ENCODE measurements at regions not wholly inside any gene's neighbourhood (a gene's known extent, or its start where the extent isn't known, plus 50 kb on each side); places are given as distances from the start of the nearest gene placed in this dataset.

GRCh38 chr5:124287813-124288212 lies 458.6 kb downstream of the ZNF608 start:
- Histone ChIP-seq H3K79me2 (ENCODE audit: insufficient read depth, low read length) (no peaks in the 10 kb centered on the region), H3K27ac (ENCODE audit: low read depth, low read length) (no peak overlapping the region), H3K9me3 (ENCODE audit: low read depth, low read length) (no peaks in the 10 kb centered on the region), H3K4me2 (ENCODE audit: insufficient read depth, low read length) (no peak overlapping the region), H3K4me1 (ENCODE audit: insufficient read depth, low read length) (no peaks in the 10 kb centered on the region), H3K4me3 (ENCODE audit: insufficient read depth, low read length) (no peak overlapping the region), H3K36me3 (ENCODE audit: insufficient read depth, low read length) (no peaks in the 10 kb centered on the region), H3K27me3 (ENCODE audit: insufficient read depth, low read length) (no peaks in the 10 kb centered on the region), H4K20me1 (ENCODE audit: insufficient read depth, low read length) (no peaks in the 10 kb centered on the region), H2AFZ (ENCODE audit: low read length) (no peak overlapping the region)
- TF ChIP-seq, protein P1, sequence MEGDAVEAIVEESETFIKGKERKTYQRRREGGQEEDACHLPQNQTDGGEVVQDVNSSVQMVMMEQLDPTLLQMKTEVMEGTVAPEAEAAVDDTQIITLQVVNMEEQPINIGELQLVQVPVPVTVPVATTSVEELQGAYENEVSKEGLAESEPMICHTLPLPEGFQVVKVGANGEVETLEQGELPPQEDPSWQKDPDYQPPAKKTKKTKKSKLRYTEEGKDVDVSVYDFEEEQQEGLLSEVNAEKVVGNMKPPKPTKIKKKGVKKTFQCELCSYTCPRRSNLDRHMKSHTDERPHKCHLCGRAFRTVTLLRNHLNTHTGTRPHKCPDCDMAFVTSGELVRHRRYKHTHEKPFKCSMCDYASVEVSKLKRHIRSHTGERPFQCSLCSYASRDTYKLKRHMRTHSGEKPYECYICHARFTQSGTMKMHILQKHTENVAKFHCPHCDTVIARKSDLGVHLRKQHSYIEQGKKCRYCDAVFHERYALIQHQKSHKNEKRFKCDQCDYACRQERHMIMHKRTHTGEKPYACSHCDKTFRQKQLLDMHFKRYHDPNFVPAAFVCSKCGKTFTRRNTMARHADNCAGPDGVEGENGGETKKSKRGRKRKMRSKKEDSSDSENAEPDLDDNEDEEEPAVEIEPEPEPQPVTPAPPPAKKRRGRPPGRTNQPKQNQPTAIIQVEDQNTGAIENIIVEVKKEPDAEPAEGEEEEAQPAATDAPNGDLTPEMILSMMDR (IDR thresholded peaks at IDR 0.05; ENCODE audit: extremely low read depth, low read depth, low read length), result no peak
- DNase-seq (ENCODE audit: insufficient read length, low spot score, missing footprints), result no peak

- Histone ChIP-seq H3K4me2 (ENCODE audit: insufficient read depth, low read length) (no peak overlapping the region), H3K27ac (ENCODE audit: low read depth, low read length) (no peak overlapping the region), H3K36me3 (ENCODE audit: insufficient read depth, low read length) (no peaks in the 10 kb centered on the region), H4K20me1 (ENCODE audit: insufficient read depth, low read length) (no peaks in the 10 kb centered on the region), H3K9me3 (ENCODE audit: low read depth, low read length) (no peaks in the 10 kb centered on the region), H3K4me3 (ENCODE audit: insufficient read depth, low read length) (no peak overlapping the region), H3K27me3 (ENCODE audit: insufficient read depth, low read length) (no peaks in the 10 kb centered on the region), H3K79me2 (ENCODE audit: insufficient read depth, low read length) (no peaks in the 10 kb centered on the region), H2AFZ (ENCODE audit: low read length) (no peak overlapping the region), H3K4me1 (ENCODE audit: insufficient read depth, low read length) (no peaks in the 10 kb centered on the region)
- no peak for DNase-seq (ENCODE audit: insufficient read length, low spot score, missing footprints)
- TF ChIP-seq, protein P1 (IDR thresholded peaks at IDR 0.05; ENCODE audit: extremely low read depth, low read depth, low read length), result no peak
Measured at GRCh38 chr5:124285733-124286132, 460.7 kb downstream of the ZNF608 start.

- no peak for DNase-seq (ENCODE audit: insufficient read length, low spot score, missing footprints)
- Histone ChIP-seq H3K4me2 (ENCODE audit: insufficient read depth, low read length) (no peak overlapping the region), H3K27ac (ENCODE audit: low read depth, low read length) (no peak overlapping the region), H3K79me2 (ENCODE audit: insufficient read depth, low read length) (no peaks in the 10 kb centered on the region), H3K4me3 (ENCODE audit: insufficient read depth, low read length) (no peak overlapping the region), H2AFZ (ENCODE audit: low read length) (no peak overlapping the region), H4K20me1 (ENCODE audit: insufficient read depth, low read length) (no peaks in the 10 kb centered on the region), H3K36me3 (ENCODE audit: insufficient read depth, low read length) (no peaks in the 10 kb centered on the region), H3K27me3 (ENCODE audit: insufficient read depth, low read length) (no peaks in the 10 kb centered on the region), H3K4me1 (ENCODE audit: insufficient read depth, low read length) (no peaks in the 10 kb centered on the region), H3K9me3 (ENCODE audit: low read depth, low read length) (no peaks in the 10 kb centered on the region)
- TF ChIP-seq, protein P1 (IDR thresholded peaks at IDR 0.05; ENCODE audit: extremely low read depth, low read depth, low read length), result no peak
Measured at GRCh38 chr5:124285071-124285470, 461.4 kb downstream of the ZNF608 start.

- Histone ChIP-seq H3K4me2 (ENCODE audit: insufficient read depth, low read length) (no peak overlapping the region), H2AFZ (ENCODE audit: low read length) (no peak overlapping the region), H4K20me1 (ENCODE audit: insufficient read depth, low read length) (no peaks in the 10 kb centered on the region), H3K9me3 (ENCODE audit: low read depth, low read length) (no peaks in the 10 kb centered on the region), H3K79me2 (ENCODE audit: insufficient read depth, low read length) (no peaks in the 10 kb centered on the region), H3K27me3 (ENCODE audit: insufficient read depth, low read length) (no peaks in the 10 kb centered on the region), H3K27ac (ENCODE audit: low read depth, low read length) (no peak overlapping the region), H3K36me3 (ENCODE audit: insufficient read depth, low read length) (no peaks in the 10 kb centered on the region), H3K4me1 (ENCODE audit: insufficient read depth, low read length) (no peaks in the 10 kb centered on the region), H3K4me3 (ENCODE audit: insufficient read depth, low read length) (no peak overlapping the region)
- no peak for DNase-seq (ENCODE audit: insufficient read length, low spot score, missing footprints)
- TF ChIP-seq, protein P1 (IDR thresholded peaks at IDR 0.05; ENCODE audit: extremely low read depth, low read depth, low read length), result no peak
Measured at GRCh38 chr5:124283031-124283430, 463.4 kb downstream of the ZNF608 start.
